Transverse colon (tissue), 4 donors: ENCODE measurements at regions not wholly inside any gene's neighbourhood (a gene's known extent, or its start where the extent isn't known, plus 50 kb on each side); places are given as distances from the start of the nearest gene placed in this dataset.

Experiments used
- CTCF ChIP-seq, 5 experiments: fragments of 200-600 bp in 3 of 5; fragments of 450-650 bp in 2 of 5; sonication (generic) in 3 of 5; IDR thresholded peaks; 1 replicate in 2 of 5; 2 replicates in 3 of 5; pipeline ENCODE4 v1.5.1; 2016 to 2017; ENCODE audit warnings: antibody characterized with exemption in 5 of 5, inconsistent platforms in 3 of 5, mild to moderate bottlenecking in 2 of 5, moderate library complexity in 1 of 5
- EP300 ChIP-seq: sonication (generic); formaldehyde crosslinking; IDR thresholded peaks from one replicate; pipeline ENCODE4 v1.6.1; 2017; ENCODE audit warnings: antibody characterized with exemption, low read depth
- POLR2A ChIP-seq: fragments of 450-650 bp; IDR thresholded peaks from one replicate; pipeline ENCODE4 v1.6.1; 2016; ENCODE audit warnings: antibody characterized with exemption, mild to moderate bottlenecking, moderate library complexity
- POLR2AphosphoS5 ChIP-seq, 3 donors: sonication (generic); formaldehyde crosslinking; IDR thresholded peaks; one replicate each; pipeline ENCODE4 v1.6.1; 2016; ENCODE audit warnings: antibody characterized with exemption in 3 of 3

DNA sequence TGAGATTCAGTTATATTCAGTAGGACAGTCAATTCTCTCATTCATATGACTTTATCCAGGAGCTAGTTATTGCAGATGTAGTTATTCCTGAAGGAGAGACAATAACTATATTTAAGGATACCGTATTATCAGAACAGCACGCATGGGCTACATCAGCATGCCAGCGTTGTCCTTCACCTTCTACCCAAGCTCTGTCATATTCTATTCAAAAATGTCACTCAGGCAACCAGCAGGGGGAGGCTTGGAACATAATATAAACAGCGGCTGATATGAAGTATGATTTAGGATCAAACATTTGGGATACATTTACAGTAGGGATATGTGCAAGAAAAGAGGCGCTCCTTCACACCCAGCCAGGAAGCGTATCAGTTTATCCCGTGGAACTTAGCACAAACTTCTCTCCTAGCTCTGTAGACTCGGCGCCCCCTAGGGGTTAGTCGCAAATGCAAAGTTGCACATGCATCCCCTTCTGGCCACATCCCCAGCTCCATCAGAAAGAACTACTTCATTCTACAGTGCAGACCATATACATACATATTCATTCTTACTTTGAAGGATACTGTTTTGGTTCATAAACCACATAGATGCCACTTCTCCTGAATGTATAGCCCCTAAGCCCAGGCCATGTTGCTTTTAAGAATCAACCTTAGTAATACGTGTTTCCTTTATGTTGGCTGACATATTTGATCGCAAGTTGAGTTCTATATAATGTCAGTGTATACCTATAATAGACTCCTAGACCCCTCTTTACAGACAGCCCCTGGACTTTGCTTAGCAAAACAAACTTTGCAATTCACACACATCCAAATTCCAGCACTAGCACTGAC lies 759.4 kb downstream of the ADCYAP1 start:
- no peak for TF ChIP-seq POLR2AphosphoS5 (IDR thresholded peaks at IDR 0.05)
- TF ChIP-seq CTCF (IDR thresholded peaks at IDR 0.05): peak in 1 of 5 experiments; percentile 29
- TF ChIP-seq POLR2A: no peak
- TF ChIP-seq EP300: no peak
